Fibroblast of villous mesenchyme (primary cell): ENCODE measurements at regions not wholly inside any gene's neighbourhood (a gene's known extent, or its start where the extent isn't known, plus 50 kb on each side); places are given as distances from the start of the nearest gene placed in this dataset.

Experiments
- DNase-seq: peaks from one replicate; pipeline ENCODE4 v3.0.0-alpha.2; 2010; ENCODE audit warnings: low read depth
- H3K4me3 ChIP-seq: 2 replicates; pipeline ENCODE4 v1.5.1; 2011; ENCODE audit warnings: low read depth, mild to moderate bottlenecking, low read length
- CTCF ChIP-seq: IDR thresholded peaks from 2 replicates; pipeline ENCODE4 v1.5.1; 2012; ENCODE audit warnings: low read depth, mild to moderate bottlenecking, low read length; ENCODE audit not compliant: insufficient read depth

GRCh38 chr2:2846332-2847208, 515.5 kb upstream of the MYT1L start:
- H3K4me3 ChIP-seq, result no peak overlapping the region
- no peak for TF ChIP-seq CTCF
- DNase-seq, result no peak

GRCh38 chr2:2845806-2846315, 514.8 kb upstream of the MYT1L start:
- no peak for TF ChIP-seq CTCF
- no peak for DNase-seq
- H3K4me3 ChIP-seq, result no peak overlapping the region

DNA sequence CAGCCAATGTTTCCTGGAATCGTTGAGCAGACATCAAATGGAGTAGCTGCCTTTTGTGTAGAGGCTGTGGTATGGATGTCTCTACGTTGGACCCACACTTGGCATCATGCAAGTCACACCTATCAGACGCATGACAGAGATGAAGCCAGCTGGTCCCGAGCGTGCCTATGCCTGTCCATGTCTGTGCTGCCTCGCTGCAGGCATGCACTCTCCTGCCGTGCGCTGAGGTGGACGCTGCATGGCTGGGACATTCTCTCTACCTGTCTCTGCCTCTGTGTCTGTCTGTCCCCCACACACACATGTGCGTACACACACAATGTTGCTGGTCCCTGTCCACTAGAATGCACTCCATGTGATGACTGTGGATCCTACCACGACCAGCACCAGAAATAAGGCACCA, 514.2 kb upstream of the MYT1L start:
- no peak for TF ChIP-seq CTCF
- no peak for DNase-seq
- no peak overlapping the region for H3K4me3 ChIP-seq

DNA sequence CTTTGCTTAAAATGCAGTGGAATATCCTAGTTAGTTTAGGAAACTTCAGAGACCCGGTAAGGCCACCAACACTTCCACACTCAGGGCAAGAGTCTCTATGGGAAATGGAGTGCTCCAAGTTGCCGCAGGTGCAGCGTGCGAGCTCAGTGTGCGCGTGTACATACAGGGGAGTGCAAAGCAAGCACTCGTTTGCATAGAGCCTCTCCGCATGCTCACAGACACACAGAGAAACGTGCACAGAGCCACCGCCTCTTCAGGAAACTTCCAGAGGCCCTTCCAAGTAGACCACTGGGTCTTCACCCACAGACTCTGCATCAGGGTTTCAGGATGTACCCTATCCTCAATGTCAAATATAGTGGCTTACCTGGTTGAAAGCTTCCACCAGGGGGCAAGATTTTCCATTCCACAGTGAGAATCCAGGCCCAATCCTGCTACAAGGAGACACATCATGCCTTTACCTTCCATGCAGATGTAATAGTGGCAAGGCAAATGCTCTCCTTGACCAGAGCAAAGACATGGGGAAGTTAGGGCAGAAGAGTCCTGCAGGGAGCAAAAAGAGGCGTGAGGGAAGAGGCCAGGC, 513.0 kb upstream of the MYT1L start:
- TF ChIP-seq CTCF, result no peak
- DNase-seq, result no peak
- no peak overlapping the region for H3K4me3 ChIP-seq

DNA sequence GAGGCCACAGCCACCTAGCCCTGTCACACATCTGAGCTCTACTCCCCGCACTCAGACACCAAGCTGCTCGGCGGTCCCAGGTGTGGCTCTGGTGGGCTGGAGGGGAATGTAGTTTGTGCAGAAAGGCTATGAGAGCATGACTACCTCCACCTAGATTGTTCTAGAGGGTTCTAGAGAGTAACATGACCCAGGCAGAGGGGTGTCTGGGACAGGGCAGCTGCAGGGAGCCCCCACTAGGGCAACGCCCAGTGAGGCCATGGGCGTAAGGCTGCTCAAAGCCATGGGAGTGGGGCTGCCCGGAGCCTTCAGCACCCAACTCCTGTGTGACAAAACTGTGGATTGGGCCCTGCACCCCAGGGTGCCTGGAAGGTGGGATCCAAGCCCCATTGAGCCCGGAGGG, 511.4 kb upstream of the MYT1L start:
- H3K4me3 ChIP-seq, result no peak overlapping the region
- TF ChIP-seq CTCF, result no peak
- no peak for DNase-seq

GRCh38 chr2:2840681-2841300, 509.7 kb upstream of the MYT1L start:
- H3K4me3 ChIP-seq, result no peak overlapping the region
- no peak for DNase-seq
- no peak for TF ChIP-seq CTCF
